ENCODE measurements at regions not wholly inside any gene's neighbourhood (a gene's known extent, or its start where the extent isn't known, plus 50 kb on each side); places are given as distances from the start of the nearest gene placed in this dataset.
"Not testable (repeated sequence)": the region's sequence is repeated elsewhere in the genome, so short reads cannot be mapped to it uniquely, and the experiment has no call there.

- no peak overlapping the region for H3K27ac ChIP-seq (ENCODE audit: low read depth in 1 of 2, low read length in 2 of 2)
- no peaks in the 10 kb centered on the region for H3K36me3 ChIP-seq (ENCODE audit: control insufficient read depth in 1 of 2, insufficient read depth in 2 of 2, low read length in 1 of 2)
- H3K4me3 ChIP-seq (ENCODE audit: low read length in 2 of 2): no peak overlapping the region
- ATAC-seq (ENCODE audit: low FRiP score) (peak; percentile 38), DNase-seq (no peak)
- no peaks in the 10 kb centered on the region for H3K27me3 ChIP-seq (ENCODE audit: control insufficient read depth in 1 of 2, insufficient read depth in 2 of 2, low read length in 1 of 2)
- intact Hi-C loops (cut with DNase I): no loop called here
- H3K4me1 ChIP-seq (ENCODE audit: control insufficient read depth in 1 of 2, insufficient read depth in 2 of 2, low read length in 2 of 2): no peaks in the 10 kb centered on the region
- WGBS, 2 donors: 23 to 29% methylated on average over 10 of the region's 10 CpGs
- H3K9me3 ChIP-seq (ENCODE audit: control insufficient read depth, low read length): no peaks in the 10 kb centered on the region
Observed at GRCh38 chr3:164332831-164333802, 745.2 kb downstream of the SI start.

- Histone ChIP-seq H3K27ac (ENCODE audit: low read depth in 1 of 2, low read length in 2 of 2) (no peak overlapping the region), H3K27me3 (ENCODE audit: control insufficient read depth in 1 of 2, insufficient read depth in 2 of 2, low read length in 1 of 2) (no peaks in the 10 kb centered on the region), H3K36me3 (ENCODE audit: control insufficient read depth in 1 of 2, insufficient read depth in 2 of 2, low read length in 1 of 2) (no peaks in the 10 kb centered on the region), H3K4me1 (ENCODE audit: control insufficient read depth in 1 of 2, insufficient read depth in 2 of 2, low read length in 2 of 2) (no peaks in the 10 kb centered on the region), H3K9me3 (ENCODE audit: control insufficient read depth, low read length) (no peaks in the 10 kb centered on the region), H3K4me3 (ENCODE audit: low read length in 2 of 2) (no peak overlapping the region)
- DNase-seq: no peak
- ATAC-seq (ENCODE audit: low FRiP score): no peak
- intact Hi-C loops (cut with DNase I): no loop called here
Observed at GRCh38 chr3:164326714-164327113, 751.6 kb downstream of the SI start.

DNA sequence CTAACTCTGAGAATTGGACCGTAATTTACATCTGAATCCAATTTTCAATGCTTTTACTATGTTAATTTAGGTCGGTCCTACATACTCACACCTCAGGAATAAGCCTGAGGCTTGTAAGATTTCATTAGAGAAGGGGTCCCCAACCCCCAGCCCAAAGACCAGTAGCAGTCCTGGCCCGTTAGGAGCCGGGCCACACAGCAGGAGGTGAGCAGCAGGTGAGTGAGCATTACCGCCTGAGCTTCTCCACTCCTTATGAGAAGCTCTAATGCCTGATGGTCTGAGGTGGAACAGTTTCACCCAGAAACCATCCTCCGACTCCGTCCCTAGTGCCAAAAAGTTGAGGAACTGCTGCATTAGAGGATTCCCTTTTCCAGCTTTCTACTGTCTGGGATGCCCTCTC, 757.3 kb downstream of the SI start:
- intact Hi-C loops (cut with DNase I): no loop called here
- Histone ChIP-seq H3K9me3 (ENCODE audit: control insufficient read depth, low read length) (no peaks in the 10 kb centered on the region), H3K27me3 (ENCODE audit: control insufficient read depth in 1 of 2, insufficient read depth in 2 of 2, low read length in 1 of 2) (no peaks in the 10 kb centered on the region), H3K4me3 (ENCODE audit: low read length in 2 of 2) (no peak overlapping the region), H3K27ac (ENCODE audit: low read depth in 1 of 2, low read length in 2 of 2) (no peak overlapping the region), H3K36me3 (ENCODE audit: control insufficient read depth in 1 of 2, insufficient read depth in 2 of 2, low read length in 1 of 2) (no peaks in the 10 kb centered on the region), H3K4me1 (ENCODE audit: control insufficient read depth in 1 of 2, insufficient read depth in 2 of 2, low read length in 2 of 2) (no peaks in the 10 kb centered on the region)
- 68 to 81% methylated on average over 7 of the region's 7 CpGs for WGBS, 2 donors
- DNase-seq (no peak), ATAC-seq (ENCODE audit: low FRiP score) (peak; percentile 7)

- Histone ChIP-seq H3K4me1 (ENCODE audit: control insufficient read depth in 1 of 2, insufficient read depth in 2 of 2, low read length in 2 of 2) (no peaks in the 10 kb centered on the region), H3K27me3 (ENCODE audit: control insufficient read depth in 1 of 2, insufficient read depth in 2 of 2, low read length in 1 of 2) (no peaks in the 10 kb centered on the region), H3K27ac (ENCODE audit: low read depth in 1 of 2, low read length in 2 of 2) (no peak overlapping the region), H3K4me3 (ENCODE audit: low read length in 2 of 2) (no peak overlapping the region), H3K36me3 (ENCODE audit: control insufficient read depth in 1 of 2, insufficient read depth in 2 of 2, low read length in 1 of 2) (no peaks in the 10 kb centered on the region), H3K9me3 (ENCODE audit: control insufficient read depth, low read length) (no peaks in the 10 kb centered on the region)
- no peak for DNase-seq
- no peak for ATAC-seq (ENCODE audit: low FRiP score)
- intact Hi-C loops (cut with DNase I): no loop called here
Observed at GRCh38 chr3:164306042-164306441, 772.3 kb downstream of the SI start.

DNA sequence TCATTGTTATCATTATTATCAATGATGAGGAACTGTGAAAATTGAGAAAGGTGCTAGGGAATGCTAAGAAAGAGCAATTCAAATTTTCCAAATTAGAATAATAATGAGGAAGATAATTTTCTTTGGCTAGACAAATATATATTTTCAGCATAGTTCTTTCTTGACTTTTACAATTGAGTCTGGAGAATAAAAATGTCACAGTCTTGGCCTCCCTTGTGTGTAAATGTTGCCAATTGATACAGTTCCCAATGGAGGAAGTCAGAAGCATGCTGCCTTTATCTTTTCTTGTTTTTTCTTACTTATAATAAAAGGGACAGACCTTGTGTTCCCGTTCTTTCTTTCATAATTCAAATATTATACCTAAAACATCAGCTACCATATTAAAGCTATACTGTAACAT, 774.4 kb downstream of the SI start:
- Histone ChIP-seq H3K27me3 (ENCODE audit: control insufficient read depth in 1 of 2, insufficient read depth in 2 of 2, low read length in 1 of 2) (no peaks in the 10 kb centered on the region), H3K27ac (ENCODE audit: low read depth in 1 of 2, low read length in 2 of 2) (no peak overlapping the region), H3K36me3 (ENCODE audit: control insufficient read depth in 1 of 2, insufficient read depth in 2 of 2, low read length in 1 of 2) (no peaks in the 10 kb centered on the region), H3K4me3 (ENCODE audit: low read length in 2 of 2) (no peak overlapping the region), H3K9me3 (ENCODE audit: control insufficient read depth, low read length) (no peaks in the 10 kb centered on the region), H3K4me1 (ENCODE audit: control insufficient read depth in 1 of 2, insufficient read depth in 2 of 2, low read length in 2 of 2) (no peaks in the 10 kb centered on the region)
- WGBS, 2 donors: 0 to 7% methylated on average over 1 of the region's 1 CpG
- ATAC-seq (ENCODE audit: low FRiP score): no peak
- intact Hi-C loops (cut with DNase I): no loop called here
- DNase-seq: no peak

DNA sequence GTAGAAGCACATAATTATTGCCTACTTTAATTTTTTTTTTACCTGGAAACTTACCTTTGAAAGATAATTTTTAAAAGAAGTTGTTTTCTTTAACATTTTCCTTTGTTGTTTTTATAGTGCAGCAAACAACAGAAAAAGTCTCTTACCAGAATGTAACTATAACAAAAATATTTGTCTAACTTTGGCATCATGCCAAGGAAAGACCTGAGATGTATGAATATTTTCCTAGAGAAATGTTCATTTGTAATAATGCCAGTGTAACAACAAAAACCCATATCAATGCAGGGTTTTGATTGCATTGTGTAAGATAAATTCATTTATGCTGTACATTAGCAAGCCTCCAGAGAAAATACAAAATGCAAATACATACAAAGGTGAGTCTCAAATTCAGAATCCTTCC, 775.7 kb downstream of the SI start:
- Histone ChIP-seq H3K36me3 (ENCODE audit: control insufficient read depth in 1 of 2, insufficient read depth in 2 of 2, low read length in 1 of 2) (no peaks in the 10 kb centered on the region), H3K27ac (ENCODE audit: low read depth in 1 of 2, low read length in 2 of 2) (no peak overlapping the region), H3K4me1 (ENCODE audit: control insufficient read depth in 1 of 2, insufficient read depth in 2 of 2, low read length in 2 of 2) (no peaks in the 10 kb centered on the region), H3K27me3 (ENCODE audit: control insufficient read depth in 1 of 2, insufficient read depth in 2 of 2, low read length in 1 of 2) (no peaks in the 10 kb centered on the region), H3K9me3 (ENCODE audit: control insufficient read depth, low read length) (no peaks in the 10 kb centered on the region), H3K4me3 (ENCODE audit: low read length in 2 of 2) (no peak overlapping the region)
- intact Hi-C loops (cut with DNase I): no loop called here
- ATAC-seq (ENCODE audit: low FRiP score): no peak
- DNase-seq: no peak

GRCh38 chr3:164291486-164291885, 786.8 kb downstream of the SI start:
- 96 to 97% methylated on average over 23 of the region's 23 CpGs for WGBS, 2 donors
- H3K36me3 ChIP-seq (ENCODE audit: control insufficient read depth in 1 of 2, insufficient read depth in 2 of 2, low read length in 1 of 2); H3K9me3 ChIP-seq (ENCODE audit: control insufficient read depth, low read length); H3K4me1 ChIP-seq (ENCODE audit: control insufficient read depth in 1 of 2, insufficient read depth in 2 of 2, low read length in 2 of 2); H3K4me3 ChIP-seq (ENCODE audit: low read length in 2 of 2); H3K27me3 ChIP-seq (ENCODE audit: control insufficient read depth in 1 of 2, insufficient read depth in 2 of 2, low read length in 1 of 2); H3K27ac ChIP-seq (ENCODE audit: low read depth in 1 of 2, low read length in 2 of 2); DNase-seq; intact Hi-C loops (cut with DNase I); ATAC-seq (ENCODE audit: low FRiP score): not testable (repeated sequence)

DNA sequence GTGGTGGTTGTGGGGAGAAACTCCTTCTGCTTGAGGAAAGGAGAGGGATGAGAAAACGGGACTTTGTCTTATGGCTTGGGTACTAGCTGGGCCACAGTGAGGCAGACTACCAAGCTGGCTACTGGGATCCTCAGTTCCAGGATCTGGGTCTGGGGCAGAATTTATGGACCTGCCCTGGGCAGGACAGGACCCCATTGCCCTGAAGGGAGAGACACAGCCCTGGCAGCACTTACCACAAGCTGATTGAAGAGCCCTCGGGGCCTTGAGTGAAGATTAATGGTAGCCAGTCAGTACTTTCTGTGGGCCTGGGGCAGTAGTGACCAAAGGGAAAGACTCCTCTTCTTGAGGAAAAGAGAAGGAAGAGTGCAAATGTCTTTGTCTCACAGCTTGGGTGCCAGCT, 799.7 kb downstream of the SI start:
- ATAC-seq (ENCODE audit: low FRiP score) (no peak), DNase-seq (peak in 1 of 2 donors; percentile 58)
- H3K27me3 ChIP-seq (ENCODE audit: control insufficient read depth in 1 of 2, insufficient read depth in 2 of 2, low read length in 1 of 2): no peaks in the 10 kb centered on the region
- no peaks in the 10 kb centered on the region for H3K4me1 ChIP-seq (ENCODE audit: control insufficient read depth in 1 of 2, insufficient read depth in 2 of 2, low read length in 2 of 2)
- WGBS, 2 donors: 76 to 91% methylated on average over 2 of the region's 2 CpGs
- H3K9me3 ChIP-seq (ENCODE audit: control insufficient read depth, low read length): peaks cover 9% of the 10 kb centered on the region
- H3K27ac ChIP-seq (ENCODE audit: low read depth in 1 of 2, low read length in 2 of 2): no peak overlapping the region
- H3K4me3 ChIP-seq (ENCODE audit: low read length in 2 of 2): no peak overlapping the region
- H3K36me3 ChIP-seq (ENCODE audit: control insufficient read depth in 1 of 2, insufficient read depth in 2 of 2, low read length in 1 of 2): no peaks in the 10 kb centered on the region
- intact Hi-C loops (cut with DNase I): no loop called here

GRCh38 chr3:164267053-164267452, 811.2 kb downstream of the SI start:
- intact Hi-C loops (cut with DNase I): no loop called here
- Histone ChIP-seq H3K36me3 (ENCODE audit: control insufficient read depth in 1 of 2, insufficient read depth in 2 of 2, low read length in 1 of 2) (no peaks in the 10 kb centered on the region), H3K27ac (ENCODE audit: low read depth in 1 of 2, low read length in 2 of 2) (no peak overlapping the region), H3K4me3 (ENCODE audit: low read length in 2 of 2) (no peak overlapping the region), H3K27me3 (ENCODE audit: control insufficient read depth in 1 of 2, insufficient read depth in 2 of 2, low read length in 1 of 2) (no peaks in the 10 kb centered on the region), H3K9me3 (ENCODE audit: control insufficient read depth, low read length) (no peaks in the 10 kb centered on the region), H3K4me1 (ENCODE audit: control insufficient read depth in 1 of 2, insufficient read depth in 2 of 2, low read length in 2 of 2) (no peaks in the 10 kb centered on the region)
- ATAC-seq (ENCODE audit: low FRiP score) (no peak), DNase-seq (no peak)

Measured in aorta (tissue), 5 donors.